ENCODE measurements at regions not wholly inside any gene's neighbourhood (a gene's known extent, or its start where the extent isn't known, plus 50 kb on each side); places are given as distances from the start of the nearest gene placed in this dataset.

- intact Hi-C loops (cut with DNase I; ENCODE audit: low total_unique reads): no loop called here
- Histone ChIP-seq H3K36me3 (no peaks in the 10 kb centered on the region), H3K27me3 (no peaks in the 10 kb centered on the region), H3K27ac (no peak overlapping the region), H3K9me3 (peaks cover 0 to 11% (median 4%) of the 10 kb centered on the region in 4 donors), H3K4me3 (no peak overlapping the region), H3K4me1 (no peaks in the 10 kb centered on the region)
- 50 to 67% (median 66%) methylated on average over 3 of the region's 3 CpGs for WGBS, 5 donors
- no peak for DNase-seq
- TF ChIP-seq, protein P1, sequence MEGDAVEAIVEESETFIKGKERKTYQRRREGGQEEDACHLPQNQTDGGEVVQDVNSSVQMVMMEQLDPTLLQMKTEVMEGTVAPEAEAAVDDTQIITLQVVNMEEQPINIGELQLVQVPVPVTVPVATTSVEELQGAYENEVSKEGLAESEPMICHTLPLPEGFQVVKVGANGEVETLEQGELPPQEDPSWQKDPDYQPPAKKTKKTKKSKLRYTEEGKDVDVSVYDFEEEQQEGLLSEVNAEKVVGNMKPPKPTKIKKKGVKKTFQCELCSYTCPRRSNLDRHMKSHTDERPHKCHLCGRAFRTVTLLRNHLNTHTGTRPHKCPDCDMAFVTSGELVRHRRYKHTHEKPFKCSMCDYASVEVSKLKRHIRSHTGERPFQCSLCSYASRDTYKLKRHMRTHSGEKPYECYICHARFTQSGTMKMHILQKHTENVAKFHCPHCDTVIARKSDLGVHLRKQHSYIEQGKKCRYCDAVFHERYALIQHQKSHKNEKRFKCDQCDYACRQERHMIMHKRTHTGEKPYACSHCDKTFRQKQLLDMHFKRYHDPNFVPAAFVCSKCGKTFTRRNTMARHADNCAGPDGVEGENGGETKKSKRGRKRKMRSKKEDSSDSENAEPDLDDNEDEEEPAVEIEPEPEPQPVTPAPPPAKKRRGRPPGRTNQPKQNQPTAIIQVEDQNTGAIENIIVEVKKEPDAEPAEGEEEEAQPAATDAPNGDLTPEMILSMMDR (IDR thresholded peaks at IDR 0.05): no peak
- no peak for TF ChIP-seq POLR2AphosphoS5 (IDR thresholded peaks at IDR 0.05)
- no peak for TF ChIP-seq EP300 (IDR thresholded peaks at IDR 0.05)
- no peak for TF ChIP-seq POLR2A (IDR thresholded peaks at IDR 0.05)
Observed at GRCh38 chr11:43239791-43240190, 72.0 kb upstream of the API5 start.

GRCh38 chr11:43242401-43242800 lies 69.4 kb upstream of the API5 start:
- Histone ChIP-seq H3K27ac (no peak overlapping the region), H3K9me3 (peaks cover 0 to 3% (median under 1%) of the 10 kb centered on the region in 4 donors), H3K36me3 (no peaks in the 10 kb centered on the region), H3K27me3 (no peaks in the 10 kb centered on the region), H3K4me3 (no peak overlapping the region), H3K4me1 (no peaks in the 10 kb centered on the region)
- TF ChIP-seq POLR2AphosphoS5 (IDR thresholded peaks at IDR 0.05): no peak
- no peak for TF ChIP-seq POLR2A (IDR thresholded peaks at IDR 0.05)
- no peak for TF ChIP-seq EP300 (IDR thresholded peaks at IDR 0.05)
- TF ChIP-seq, protein P1 (IDR thresholded peaks at IDR 0.05): no peak
- peak in 1 of 2 donors; percentile 83 for DNase-seq
- intact Hi-C loops (cut with DNase I; ENCODE audit: low total_unique reads): no loop called here
- 21 to 50% (median 42%) methylated on average over 1 of the region's 1 CpG for WGBS, 5 donors

GRCh38 chr11:43243927-43244326 lies 67.9 kb upstream of the API5 start:
- peak in 1 of 2 donors; percentile 9 for DNase-seq
- Histone ChIP-seq H3K36me3 (no peaks in the 10 kb centered on the region), H3K4me1 (no peaks in the 10 kb centered on the region), H3K9me3 (no peaks in the 10 kb centered on the region), H3K27me3 (no peaks in the 10 kb centered on the region), H3K27ac (no peak overlapping the region), H3K4me3 (no peak overlapping the region)
- no peak for TF ChIP-seq POLR2AphosphoS5 (IDR thresholded peaks at IDR 0.05)
- TF ChIP-seq POLR2A (IDR thresholded peaks at IDR 0.05): no peak
- TF ChIP-seq, protein P1 (IDR thresholded peaks at IDR 0.05): no peak
- no peak for TF ChIP-seq EP300 (IDR thresholded peaks at IDR 0.05)
- intact Hi-C loops (cut with DNase I; ENCODE audit: low total_unique reads): no loop called here
- WGBS, 5 donors: 18 to 40% (median 29%) methylated on average over 3 of the region's 3 CpGs

DNA sequence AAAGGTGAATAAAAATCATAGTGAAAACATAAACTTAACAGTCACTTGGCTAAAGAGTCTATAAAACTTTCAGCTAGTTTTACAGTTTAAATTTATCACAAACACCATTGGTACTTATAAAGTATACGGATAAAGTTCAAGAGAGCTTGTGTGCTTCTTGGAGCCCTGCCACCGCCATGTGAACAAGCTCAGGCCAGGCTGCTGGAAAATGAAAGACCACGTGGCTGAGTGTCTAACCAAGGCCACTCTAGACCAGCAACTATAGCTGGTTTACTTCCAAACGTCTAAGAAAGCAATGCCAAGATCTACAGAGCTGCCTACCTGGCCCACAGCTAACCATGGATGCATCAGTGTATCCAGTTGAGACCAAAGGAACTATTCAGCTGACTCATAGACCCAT lies 66.3 kb upstream of the API5 start:
- no peaks in the 10 kb centered on the region for H3K27me3 ChIP-seq
- no peaks in the 10 kb centered on the region for H3K36me3 ChIP-seq
- H3K4me3 ChIP-seq: no peak overlapping the region
- H3K4me1 ChIP-seq: no peaks in the 10 kb centered on the region
- TF ChIP-seq POLR2AphosphoS5 (IDR thresholded peaks at IDR 0.05): no peak
- TF ChIP-seq EP300 (IDR thresholded peaks at IDR 0.05): no peak
- TF ChIP-seq, protein P1 (IDR thresholded peaks at IDR 0.05): no peak
- no peak for TF ChIP-seq POLR2A (IDR thresholded peaks at IDR 0.05)
- WGBS, 5 donors: 22 to 50% (median 36%) methylated on average over 4 of the region's 4 CpGs
- no peak overlapping the region for H3K27ac ChIP-seq
- DNase-seq: peak in 1 of 2 donors; percentile 61
- H3K9me3 ChIP-seq: no peaks in the 10 kb centered on the region
- intact Hi-C loops (cut with DNase I; ENCODE audit: low total_unique reads): no loop called here

All from stomach (tissue), 8 donors.